ENCODE measurements at regions not wholly inside any gene's neighbourhood (a gene's known extent, or its start where the extent isn't known, plus 50 kb on each side); places are given as distances from the start of the nearest gene placed in this dataset.

DNA sequence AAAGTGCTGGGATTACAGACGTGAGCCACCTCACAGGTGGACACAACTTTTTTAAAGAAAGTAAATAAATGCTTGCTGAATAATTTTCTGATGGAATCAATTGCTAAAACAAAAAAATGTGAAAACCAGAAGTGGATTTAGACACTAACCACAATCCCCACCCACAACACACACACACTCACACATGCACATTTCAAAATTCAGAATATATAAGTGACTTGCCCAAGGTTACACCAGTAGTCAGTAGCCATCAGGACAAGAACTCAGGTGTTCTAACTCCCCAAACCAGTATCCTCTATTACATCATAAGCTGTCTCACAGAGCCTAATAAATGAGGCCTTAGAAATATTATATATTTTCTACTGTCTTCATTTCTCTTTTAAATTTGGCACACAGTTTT, 1923.6 kb upstream of the PIK3C3 start:
- TF ChIP-seq, protein P1, sequence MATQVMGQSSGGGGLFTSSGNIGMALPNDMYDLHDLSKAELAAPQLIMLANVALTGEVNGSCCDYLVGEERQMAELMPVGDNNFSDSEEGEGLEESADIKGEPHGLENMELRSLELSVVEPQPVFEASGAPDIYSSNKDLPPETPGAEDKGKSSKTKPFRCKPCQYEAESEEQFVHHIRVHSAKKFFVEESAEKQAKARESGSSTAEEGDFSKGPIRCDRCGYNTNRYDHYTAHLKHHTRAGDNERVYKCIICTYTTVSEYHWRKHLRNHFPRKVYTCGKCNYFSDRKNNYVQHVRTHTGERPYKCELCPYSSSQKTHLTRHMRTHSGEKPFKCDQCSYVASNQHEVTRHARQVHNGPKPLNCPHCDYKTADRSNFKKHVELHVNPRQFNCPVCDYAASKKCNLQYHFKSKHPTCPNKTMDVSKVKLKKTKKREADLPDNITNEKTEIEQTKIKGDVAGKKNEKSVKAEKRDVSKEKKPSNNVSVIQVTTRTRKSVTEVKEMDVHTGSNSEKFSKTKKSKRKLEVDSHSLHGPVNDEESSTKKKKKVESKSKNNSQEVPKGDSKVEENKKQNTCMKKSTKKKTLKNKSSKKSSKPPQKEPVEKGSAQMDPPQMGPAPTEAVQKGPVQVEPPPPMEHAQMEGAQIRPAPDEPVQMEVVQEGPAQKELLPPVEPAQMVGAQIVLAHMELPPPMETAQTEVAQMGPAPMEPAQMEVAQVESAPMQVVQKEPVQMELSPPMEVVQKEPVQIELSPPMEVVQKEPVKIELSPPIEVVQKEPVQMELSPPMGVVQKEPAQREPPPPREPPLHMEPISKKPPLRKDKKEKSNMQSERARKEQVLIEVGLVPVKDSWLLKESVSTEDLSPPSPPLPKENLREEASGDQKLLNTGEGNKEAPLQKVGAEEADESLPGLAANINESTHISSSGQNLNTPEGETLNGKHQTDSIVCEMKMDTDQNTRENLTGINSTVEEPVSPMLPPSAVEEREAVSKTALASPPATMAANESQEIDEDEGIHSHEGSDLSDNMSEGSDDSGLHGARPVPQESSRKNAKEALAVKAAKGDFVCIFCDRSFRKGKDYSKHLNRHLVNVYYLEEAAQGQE (IDR thresholded peaks at IDR 0.05), result no peak
- no peak for TF ChIP-seq CTCF (IDR thresholded peaks at IDR 0.05; ENCODE audit: low read depth, low read length, missing input control)
- TF ChIP-seq RXRA (IDR thresholded peaks at IDR 0.05), result no peak
- no peak for TF ChIP-seq FOXA1 (IDR thresholded peaks at IDR 0.05)

All from liver (tissue), 3 donors.